C4-2B (cell line): ENCODE measurements at regions not wholly inside any gene's neighbourhood (a gene's known extent, or its start where the extent isn't known, plus 50 kb on each side); places are given as distances from the start of the nearest gene placed in this dataset.

Source experiments
- CTCF ChIP-seq: fragments of 450-650 bp; conservative IDR thresholded peaks from 2 replicates; pipeline ENCODE4 v1.5.1; 2017; ENCODE audit warnings: mild to moderate bottlenecking
- ZFX ChIP-seq: fragments of 450-650 bp; IDR thresholded peaks from 2 replicates; pipeline ENCODE4 v1.6.1; 2017

- TF ChIP-seq CTCF (no peak), ZFX (no peak)
These were observed 244.9 kb upstream of the EPHA4 start for GRCh38 chr2:221817052-221817451.
